ENCODE measurements at regions not wholly inside any gene's neighbourhood (a gene's known extent, or its start where the extent isn't known, plus 50 kb on each side); places are given as distances from the start of the nearest gene placed in this dataset.
"Not testable (repeated sequence)": the region's sequence is repeated elsewhere in the genome, so short reads cannot be mapped to it uniquely, and the experiment has no call there.

DNA sequence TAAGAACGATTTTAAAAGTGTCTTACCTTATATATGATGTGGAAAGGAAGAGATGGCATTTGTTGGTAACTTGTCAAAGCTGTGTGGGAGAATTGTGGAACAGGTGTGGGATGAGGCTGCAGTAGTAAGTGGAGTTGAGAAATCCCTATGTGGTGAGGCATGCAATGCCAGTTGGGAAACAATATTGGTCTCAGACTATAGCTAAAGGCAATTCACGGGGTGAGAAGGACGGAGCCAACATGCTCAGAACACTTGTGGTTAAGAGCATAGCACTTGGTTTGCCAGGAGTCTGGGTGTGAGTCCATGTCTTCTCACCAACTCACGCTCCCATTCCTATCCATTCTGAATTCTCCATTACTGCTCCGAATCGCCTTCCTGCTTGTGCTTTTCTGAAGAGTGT is 615.6 kb upstream of the ADAMTS9 start:
- no peak for DNase-seq (ENCODE audit: low read depth)

DNA sequence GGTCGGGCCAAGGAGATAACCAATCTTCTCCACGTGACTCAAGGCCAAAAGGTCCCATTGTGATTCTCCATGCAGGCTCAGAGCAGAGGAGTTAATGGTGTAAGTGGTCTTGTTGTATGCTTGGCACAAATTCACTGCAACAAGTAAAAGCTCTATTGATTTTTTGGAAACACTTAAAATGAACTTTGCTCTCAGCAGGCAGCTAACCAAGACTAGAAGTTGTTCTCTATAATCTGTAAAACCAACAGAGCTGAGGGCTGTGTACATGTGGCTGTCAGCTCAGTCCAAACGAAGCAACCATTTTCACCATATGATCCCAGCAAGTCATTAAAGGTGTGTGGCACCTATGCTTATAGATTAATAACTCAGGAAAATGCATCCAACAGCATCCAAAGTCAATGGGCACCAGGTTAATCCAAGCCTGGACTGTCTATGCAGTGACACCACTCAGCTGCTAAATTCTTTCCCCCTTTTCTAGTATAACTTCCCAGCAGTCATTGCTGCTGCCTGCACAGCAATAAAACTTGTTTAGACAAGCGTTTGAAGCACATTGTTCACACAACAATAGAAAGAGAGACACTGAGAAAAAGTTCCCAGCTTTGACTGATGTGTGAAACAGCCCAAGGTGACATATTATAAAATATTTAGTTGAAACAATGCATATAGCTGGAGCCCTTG is 603.8 kb upstream of the ADAMTS9 start:
- no peak for DNase-seq (ENCODE audit: low read depth)

DNA sequence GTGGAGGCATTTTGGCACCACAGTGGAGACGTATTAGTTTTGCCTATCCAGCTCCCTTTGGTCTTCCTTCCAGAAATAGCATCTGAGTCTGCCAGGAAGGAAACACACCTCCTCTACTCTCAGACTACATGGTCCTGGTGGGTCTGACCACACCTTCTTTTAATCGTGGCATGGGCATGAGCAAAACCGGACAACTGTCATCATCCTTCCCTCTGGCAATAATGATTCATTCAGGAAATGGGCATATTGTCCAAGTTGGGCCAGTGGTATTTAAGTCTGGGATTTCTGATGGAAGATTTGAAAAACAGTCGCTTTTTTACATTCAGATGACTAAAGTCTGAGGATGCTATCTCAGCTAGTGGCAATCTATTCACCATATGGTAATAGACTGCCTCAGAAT is 601.0 kb upstream of the ADAMTS9 start:
- DNase-seq (ENCODE audit: low read depth): no peak

DNA sequence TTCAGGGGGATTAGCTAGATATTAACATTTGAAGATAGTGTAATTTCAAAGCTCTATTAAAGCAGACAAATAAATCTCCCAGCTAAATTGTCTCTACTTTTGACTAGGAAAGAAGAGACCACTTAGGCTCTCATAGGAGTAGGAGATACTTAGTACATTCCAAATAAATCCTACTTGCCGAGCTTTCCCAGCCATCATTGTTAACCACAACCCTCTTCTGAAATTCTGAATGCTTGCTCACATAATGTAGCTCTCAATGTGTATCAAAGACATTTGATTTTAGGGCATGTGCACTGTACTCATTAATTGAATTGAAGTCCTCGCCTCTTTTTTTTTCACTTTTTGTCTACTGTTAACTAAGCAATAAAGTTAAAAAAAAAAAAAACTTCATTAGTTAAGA is 598.2 kb upstream of the ADAMTS9 start:
- no peak for DNase-seq (ENCODE audit: low read depth)

DNA sequence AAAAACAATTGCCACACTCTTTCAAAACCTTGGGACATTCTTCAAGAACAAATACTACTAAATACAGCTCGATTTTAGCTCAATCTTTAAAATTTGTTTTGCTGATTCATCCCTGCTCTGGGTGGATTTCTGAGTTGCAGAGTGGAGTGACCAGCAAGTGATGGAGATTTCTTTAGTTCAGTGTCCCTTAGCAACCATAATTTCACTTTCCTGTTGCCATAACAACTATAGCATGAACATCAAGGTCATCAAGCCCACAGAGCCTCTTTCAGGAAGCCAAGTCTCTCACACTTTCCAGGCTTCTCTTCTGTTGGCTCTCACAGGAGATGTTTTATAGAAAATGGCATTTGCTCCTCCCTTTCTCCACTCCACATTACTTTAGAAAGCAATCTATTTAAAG is 597.2 kb upstream of the ADAMTS9 start:
- no peak for DNase-seq (ENCODE audit: low read depth)

DNA sequence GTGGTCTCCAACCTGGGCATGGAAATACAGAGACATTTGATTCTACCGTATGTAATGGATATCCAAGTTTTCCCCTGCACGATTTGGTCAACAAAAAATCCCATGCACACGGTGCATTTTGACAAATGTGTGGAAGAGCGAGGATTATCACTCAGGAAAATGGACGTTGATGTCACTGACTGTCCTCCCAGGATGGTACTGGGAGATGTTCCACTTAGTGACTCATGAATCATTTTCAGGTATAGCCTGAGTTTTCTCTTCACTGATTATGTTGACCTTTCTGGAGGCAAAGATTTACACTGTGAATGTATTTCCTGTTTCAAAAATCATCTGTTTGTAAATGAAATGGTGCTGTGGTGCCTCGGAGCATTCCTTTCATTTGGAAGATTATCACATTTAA is 596.7 kb upstream of the ADAMTS9 start:
- no peak for DNase-seq (ENCODE audit: low read depth)

DNA sequence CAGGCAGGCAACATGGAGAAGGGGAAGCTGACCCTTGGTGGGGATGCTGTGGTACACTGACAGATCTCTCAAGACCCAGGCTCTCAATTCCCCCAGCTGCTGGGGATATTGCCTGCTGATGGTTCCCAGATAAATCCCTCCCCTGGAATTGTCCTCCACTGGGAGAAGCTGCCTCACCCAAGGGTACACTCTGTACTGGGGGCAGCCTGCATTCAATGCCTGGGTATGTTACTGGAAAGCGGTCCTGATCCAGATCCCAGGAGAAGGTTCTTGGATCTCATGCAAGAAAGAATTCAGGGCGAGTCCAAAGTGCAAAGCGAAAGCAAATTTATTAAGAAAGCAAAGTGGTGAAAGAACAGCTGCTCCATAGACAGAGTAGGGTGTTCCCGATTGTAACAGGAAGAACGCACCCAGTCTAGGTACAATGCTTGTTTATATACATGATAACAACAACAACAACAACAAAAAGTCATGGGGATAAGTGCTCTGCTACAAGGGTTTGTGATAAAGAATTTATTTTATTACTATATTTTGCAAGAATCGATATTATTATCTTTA is 591.5 kb upstream of the ADAMTS9 start:
- no peak for DNase-seq (ENCODE audit: low read depth)

DNA sequence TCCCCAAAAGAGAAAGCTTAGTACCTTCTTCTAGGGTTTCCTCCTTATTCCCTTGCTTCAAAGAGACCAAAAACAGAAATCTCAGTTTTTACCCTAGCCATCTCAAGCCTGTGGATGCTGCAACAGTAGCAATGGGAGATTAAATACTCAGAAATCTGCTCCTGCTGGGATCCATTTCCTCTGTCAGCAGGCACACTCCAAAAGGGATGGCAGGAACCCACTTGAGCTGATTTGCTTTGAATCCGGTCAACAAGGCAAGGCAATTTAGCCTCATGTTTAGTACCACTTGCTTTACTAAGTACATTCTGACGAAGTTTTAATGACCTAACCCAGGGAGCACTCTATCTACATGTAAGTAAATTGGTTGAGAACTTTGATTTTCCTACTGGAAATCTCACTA is 590.0 kb upstream of the ADAMTS9 start:
- no peak for DNase-seq (ENCODE audit: low read depth)

DNA sequence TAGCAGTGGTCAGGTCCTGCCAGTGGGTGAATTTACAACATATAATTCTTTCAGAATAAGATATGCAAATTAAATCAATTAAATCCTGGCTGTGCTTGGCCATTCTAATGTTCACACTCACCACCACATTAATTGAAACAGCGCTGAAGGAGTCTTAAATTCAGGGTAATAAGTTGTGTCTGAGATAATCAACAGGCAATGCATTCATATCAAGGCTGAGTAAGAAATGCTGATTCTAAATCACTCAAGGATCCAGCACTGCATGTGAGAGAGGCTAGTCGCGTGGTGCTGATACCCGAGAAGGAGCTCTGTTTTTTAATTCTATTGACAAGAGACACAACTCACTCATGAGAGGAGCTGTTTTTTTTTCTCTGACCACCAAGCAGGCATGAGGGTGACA is 588.8 kb upstream of the ADAMTS9 start:
- no peak for DNase-seq (ENCODE audit: low read depth)

DNA sequence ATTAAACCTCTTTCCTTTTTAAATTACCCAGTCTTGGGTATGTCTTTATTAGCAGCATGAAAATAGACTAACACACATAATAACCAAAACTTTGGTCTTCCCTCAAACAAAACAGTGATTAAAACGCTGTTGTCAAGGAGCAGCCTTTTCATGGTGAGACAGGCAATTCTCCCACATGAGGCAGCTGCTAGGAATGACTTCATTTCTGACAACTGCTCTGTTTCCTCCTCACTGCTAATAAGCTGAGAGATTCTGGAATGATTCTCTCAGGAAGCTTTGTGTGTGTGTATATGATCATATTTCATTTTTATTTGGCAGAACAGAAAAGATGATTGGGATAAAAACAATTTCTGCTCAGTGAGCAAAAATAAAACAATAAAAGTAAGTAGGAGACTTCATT is 580.6 kb upstream of the ADAMTS9 start:
- DNase-seq (ENCODE audit: low read depth): no peak

DNA sequence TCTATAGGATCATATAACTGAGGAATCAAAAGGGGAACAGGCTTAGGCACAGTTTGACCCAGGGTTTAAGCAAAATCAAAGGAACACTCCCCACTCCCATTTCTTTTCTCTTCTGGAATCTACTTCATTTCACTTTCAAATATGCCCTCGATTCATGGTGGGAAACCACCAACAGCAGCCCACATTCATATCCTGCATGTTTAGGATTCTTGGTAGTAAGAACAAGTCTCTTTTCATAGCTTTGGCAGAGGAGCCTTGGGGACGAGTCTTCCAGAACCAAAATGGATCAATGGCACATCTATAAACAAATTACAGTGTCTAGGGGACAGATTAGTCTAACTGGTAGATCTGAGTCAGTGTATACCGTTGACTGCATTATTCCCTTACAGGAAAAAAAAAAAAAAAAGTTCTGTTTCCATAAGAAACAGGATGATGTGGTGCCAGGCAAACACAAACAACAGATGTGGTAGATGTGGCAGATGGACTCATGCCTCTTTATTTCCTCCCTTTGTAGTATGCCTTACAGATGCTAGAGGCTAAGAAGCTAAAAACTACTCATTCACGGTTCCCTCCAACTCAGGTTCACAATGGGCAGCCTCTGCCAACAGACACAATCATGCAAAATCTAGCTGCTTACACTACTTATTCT is 578.3 kb upstream of the ADAMTS9 start:
- DNase-seq (ENCODE audit: low read depth): no peak

DNA sequence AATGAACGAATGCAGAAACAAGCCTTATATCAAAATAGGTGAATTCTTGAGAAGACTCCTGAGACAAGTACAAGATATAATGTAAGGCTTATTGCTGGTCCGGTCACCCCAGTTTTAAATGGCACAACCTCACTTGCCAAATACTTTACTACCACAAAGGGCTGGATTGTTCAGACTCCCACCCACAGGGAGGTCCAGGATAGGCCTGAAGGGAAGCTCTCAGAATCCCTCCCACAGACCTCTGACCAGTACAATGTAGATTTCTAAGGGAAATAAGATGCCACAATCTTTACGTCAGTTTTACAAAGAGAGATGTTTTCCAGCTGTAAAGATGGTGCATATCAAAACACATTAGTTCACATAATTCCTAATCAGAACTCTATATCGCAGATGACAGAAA is 577.7 kb upstream of the ADAMTS9 start:
- DNase-seq (ENCODE audit: low read depth): no peak

DNA sequence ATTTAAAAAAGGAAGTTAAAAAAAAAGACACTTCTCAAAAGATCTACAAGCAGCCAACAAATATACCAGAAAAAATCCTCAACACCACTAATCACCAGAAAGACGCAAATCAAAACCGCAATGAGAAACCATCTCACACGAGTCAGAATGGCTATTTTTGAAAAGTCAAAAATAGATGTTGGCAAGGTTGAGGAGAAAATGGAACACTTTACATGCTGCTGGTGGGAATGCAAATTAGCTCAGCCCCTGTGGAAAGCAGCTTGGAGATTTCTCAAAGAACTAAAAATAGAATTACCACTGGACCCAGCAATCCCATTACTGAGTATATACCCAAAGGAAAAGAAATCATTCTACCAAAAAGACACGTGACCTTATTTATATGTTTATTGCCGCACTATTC is 574.7 kb upstream of the ADAMTS9 start:
- no peak for DNase-seq (ENCODE audit: low read depth)

DNA sequence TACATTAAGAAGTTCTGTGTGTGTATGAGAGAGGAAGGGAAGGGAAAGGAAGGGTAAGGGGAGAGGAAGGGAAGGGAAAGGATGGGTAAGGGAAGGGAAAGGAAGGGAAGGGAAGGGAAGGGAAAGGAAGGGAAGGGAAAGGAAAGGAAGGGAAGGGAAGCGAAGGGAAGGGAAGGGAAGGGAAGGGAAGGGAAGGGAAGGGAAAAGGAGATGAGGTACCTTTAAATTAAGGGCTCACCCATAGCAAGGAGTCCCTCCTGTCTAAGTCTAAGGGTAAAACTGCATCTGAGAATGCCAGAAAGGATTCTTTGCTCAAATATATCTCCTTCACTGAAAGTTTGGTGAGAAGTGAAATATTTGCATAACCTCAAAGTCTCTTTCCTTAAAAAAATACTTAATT is 572.1 kb upstream of the ADAMTS9 start:
- no peak for DNase-seq (ENCODE audit: low read depth)

DNA sequence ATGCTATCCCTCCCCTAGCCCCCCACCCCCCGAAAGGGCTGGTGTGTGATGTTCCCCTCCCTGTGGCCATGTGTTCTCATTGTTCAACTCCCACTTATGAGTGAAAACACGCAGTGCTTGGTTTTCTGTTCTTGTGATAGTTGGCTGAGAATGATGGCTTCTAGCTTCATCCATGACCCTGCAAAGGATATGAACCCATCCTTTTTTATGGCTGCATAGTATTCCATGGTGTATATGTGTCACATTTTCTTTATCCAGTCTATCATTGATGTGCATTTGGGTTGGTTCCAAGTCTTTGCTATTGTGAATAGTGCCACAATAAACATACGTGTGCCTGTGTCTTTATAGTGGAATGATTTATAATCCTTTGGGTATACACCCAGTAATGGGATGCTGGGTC is 565.1 kb upstream of the ADAMTS9 start:
- DNase-seq (ENCODE audit: low read depth): not testable (repeated sequence)

DNA sequence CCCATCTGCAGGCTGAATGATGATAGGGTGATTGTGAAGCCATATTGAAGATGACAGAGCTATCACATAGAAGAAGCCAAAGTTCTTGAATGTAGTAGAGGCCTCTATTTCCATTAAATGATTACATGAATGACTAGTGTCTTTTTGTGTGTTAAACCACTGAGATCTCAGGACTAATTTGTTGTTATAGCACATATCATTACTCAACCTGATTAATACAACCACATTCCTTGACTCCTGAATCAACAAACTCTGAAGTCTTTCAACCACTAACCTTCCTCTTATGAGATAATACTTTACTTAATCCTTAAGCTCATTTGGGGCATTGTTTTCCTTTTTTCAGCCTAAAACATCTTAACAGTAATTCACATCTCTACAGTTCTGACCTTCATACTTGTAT is 564.5 kb upstream of the ADAMTS9 start:
- DNase-seq (ENCODE audit: low read depth): no peak

DNA sequence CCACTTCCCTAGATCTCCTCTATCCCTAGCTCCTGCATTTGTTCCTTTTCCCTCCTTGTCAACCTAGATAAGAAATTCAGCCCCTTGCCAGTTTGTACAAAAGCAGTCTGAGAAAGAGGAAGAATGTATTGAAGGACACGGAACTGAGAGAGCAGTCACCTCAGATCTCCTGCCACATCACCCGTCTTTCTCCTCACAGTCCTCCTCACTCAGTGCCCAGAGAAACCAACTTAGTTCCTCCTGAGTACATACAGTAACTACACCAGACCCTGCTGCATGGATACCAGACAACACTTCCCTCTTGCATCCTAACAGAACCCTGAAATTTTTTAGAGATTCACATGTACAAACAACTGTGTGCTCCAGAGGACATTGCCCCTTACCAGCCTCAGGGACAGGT is 563.6 kb upstream of the ADAMTS9 start:
- no peak for DNase-seq (ENCODE audit: low read depth)

DNA sequence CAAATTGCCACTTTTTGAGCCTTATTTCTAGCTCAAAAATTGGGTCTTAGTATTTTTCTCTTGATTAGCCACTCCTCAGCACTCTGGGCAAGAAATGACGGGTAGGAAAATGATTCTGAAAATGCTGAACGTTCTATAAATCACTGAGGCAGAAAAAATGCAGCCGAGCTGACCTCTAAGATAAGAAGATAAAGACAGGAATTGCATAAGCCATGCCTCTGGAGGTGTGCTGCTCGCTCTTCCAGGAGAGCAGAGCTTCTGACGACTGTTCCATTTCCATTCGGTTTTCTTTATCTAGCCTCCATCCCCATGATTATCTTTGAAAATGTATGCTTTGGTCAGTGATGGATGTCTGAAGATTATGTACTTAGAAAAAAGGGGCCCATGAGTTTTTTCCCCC is 558.8 kb upstream of the ADAMTS9 start:
- no peak for DNase-seq (ENCODE audit: low read depth)

DNA sequence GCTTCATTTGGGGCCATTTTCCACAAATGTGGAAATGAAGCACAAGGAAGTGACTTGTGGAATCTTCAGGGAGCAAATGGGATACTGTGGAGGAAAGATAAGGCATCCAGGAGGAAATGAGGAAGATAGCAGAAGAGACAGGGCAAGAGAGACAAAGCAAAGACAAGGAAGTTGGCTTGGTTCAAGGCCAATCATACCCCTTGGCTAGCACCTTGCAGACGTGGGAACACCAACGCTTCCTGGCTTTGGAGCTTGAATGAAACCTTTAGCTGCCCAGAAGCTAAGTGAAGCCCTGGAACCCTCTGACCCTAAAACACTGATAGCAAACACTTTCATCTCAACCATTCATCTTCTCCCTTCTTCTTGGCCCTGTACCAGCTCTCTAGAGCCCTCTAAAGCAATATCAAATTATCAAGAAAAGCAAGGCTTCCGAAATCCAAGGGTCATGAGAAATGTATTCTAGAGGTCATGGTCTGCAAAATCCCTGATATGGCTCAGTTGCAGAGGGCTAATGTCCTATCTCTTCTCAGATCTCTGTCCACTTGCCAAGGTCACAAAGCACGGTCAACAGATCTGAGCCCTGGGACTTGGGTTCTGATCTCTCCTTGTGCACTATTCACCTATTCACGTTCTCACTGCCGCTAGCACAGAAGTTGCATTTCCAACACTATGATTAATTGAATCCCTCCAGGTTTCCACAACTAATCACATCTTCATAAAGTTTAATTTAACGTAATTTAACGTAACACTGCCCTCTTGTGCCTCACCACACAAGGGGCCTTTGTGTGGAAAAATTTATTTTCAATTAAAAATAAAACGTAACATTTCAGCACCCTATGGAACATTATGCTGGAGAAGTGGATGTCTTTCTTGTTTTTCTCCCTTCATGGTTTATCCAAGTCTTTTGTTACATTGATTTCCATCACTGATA is 557.6 kb upstream of the ADAMTS9 start:
- no peak for DNase-seq (ENCODE audit: low read depth)

DNA sequence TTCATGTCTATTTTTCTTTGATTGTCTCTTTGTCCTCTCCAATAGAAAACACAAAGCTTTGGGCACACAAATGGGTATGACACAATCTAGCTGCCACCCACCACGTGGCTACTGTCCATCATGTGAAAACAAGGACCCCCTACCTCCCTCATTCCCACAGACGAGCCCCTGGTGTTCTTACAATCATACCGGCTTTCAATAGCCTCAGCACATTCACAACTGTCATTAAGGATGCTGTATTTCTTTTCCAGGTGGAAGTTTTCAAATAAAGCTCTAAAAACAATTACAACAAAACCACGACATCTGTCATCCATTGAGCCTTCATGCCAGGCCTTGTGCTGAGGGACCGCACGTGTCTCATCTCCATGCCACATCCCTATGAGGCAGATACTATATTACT is 552.6 kb upstream of the ADAMTS9 start:
- no peak for DNase-seq (ENCODE audit: low read depth)

DNA sequence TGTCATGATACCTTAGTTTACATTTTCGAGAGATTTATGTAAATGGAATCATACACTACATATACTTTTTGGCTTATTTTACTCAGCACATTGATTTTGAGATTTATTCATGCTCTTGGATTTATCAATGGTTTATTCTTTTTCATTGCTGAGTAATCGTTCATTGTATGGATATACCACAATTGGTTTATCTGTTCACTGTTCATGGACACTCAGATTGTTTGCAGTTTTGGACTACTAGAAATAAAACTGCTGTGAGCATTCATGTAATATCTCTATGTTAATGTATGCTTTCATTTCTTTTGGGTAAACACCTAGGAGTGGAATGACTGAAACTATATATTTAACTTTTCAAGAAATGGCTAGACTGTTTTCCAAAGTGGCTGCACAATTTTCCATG is 550.9 kb upstream of the ADAMTS9 start:
- no peak for DNase-seq (ENCODE audit: low read depth)

DNA sequence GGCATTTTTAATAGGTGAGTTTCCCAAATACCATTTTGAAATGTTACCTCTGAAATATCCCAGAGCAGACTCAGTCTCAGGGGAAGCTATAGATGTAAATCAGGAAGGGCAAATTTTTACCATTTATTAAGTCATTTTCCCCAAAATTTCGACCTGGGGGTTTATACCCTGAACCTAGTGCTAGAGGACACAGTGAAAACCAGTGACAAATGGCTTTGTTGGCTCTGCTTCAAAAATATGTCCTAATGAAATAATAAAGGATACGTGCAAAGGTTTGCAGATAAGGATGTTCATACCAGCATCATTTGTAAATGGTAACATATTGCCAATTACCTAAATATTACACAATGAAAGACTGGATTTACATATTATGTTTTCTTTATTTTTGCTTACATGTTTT is 546.7 kb upstream of the ADAMTS9 start:
- DNase-seq (ENCODE audit: low read depth): no peak

DNA sequence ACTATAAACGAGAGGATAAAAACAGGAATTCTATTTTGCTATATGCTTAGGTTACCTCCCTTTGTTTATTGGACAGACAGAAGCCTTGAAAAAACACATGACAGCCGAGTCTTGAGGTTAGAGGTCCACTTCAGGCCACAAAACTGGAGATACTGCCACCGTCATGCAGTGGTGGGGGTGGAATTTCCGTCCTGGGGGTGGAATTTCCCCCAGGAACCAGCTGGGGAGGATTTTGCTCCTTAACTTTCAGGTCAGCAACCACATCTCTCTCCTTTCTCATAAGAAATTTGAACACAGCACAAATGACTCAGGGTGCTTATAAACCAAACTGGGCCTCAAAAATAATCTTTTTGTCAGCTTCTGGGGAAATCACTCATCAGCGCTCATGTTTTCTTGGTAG is 545.8 kb upstream of the ADAMTS9 start:
- DNase-seq (ENCODE audit: low read depth): no peak
